ENCODE measurements at regions not wholly inside any gene's neighbourhood (a gene's known extent, or its start where the extent isn't known, plus 50 kb on each side); places are given as distances from the start of the nearest gene placed in this dataset.

- FAIRE-seq (no peak), ATAC-seq (no peak), DNase-seq (no peak)
- no peaks in the 10 kb centered on the region for H3K9me3 ChIP-seq
- no peak overlapping the region for H3K4me3 ChIP-seq
- intact Hi-C loops (cut with DNase I): no loop called here
- peaks cover 12 to 18% (median 12%) of the 10 kb centered on the region in 3 donors for H3K4me1 ChIP-seq
- no peaks in the 10 kb centered on the region for H3K27me3 ChIP-seq
- WGBS, 2 donors: 81 to 93% methylated on average over 1 of the region's 1 CpG
- TF ChIP-seq CTCF (IDR thresholded peaks at IDR 0.05): no peak
- no peak overlapping the region for H3K27ac ChIP-seq
- H3K36me3 ChIP-seq: no peaks in the 10 kb centered on the region
These were observed 472.0 kb upstream of the FZD8 start for GRCh38 chr10:36114141-36114540.

GRCh38 chr10:36111676-36112075 lies 469.6 kb upstream of the FZD8 start:
- intact Hi-C loops (cut with DNase I): no loop called here
- Histone ChIP-seq H3K36me3 (no peaks in the 10 kb centered on the region), H3K9me3 (no peaks in the 10 kb centered on the region), H3K4me1 (peaks cover 12 to 18% (median 12%) of the 10 kb centered on the region in 3 donors), H3K27me3 (no peaks in the 10 kb centered on the region), H3K27ac (no peak overlapping the region), H3K4me3 (no peak overlapping the region)
- DNase-seq (no peak), ATAC-seq (no peak), FAIRE-seq (no peak)
- whole genome bisulfite sequencing, 2 donors: 74% methylated on average over 2 of the region's 2 CpGs
- no peak for TF ChIP-seq CTCF (IDR thresholded peaks at IDR 0.05)

- Histone ChIP-seq H3K27me3 (no peaks in the 10 kb centered on the region), H3K9me3 (no peaks in the 10 kb centered on the region), H3K27ac (peak overlapping the region in 1 of 4 donors; percentile 2), H3K4me3 (no peak overlapping the region), H3K36me3 (no peaks in the 10 kb centered on the region), H3K4me1 (peaks cover 5 to 7% (median 6%) of the 10 kb centered on the region in 3 donors)
- FAIRE-seq: no peak
- no peak for DNase-seq
- ATAC-seq: no peak
- WGBS, 2 donors: 57 to 60% methylated on average over 1 of the region's 1 CpG
- intact Hi-C loops (cut with DNase I): no loop called here
- TF ChIP-seq CTCF (IDR thresholded peaks at IDR 0.05): no peak
These were observed 468.0 kb upstream of the FZD8 start for GRCh38 chr10:36110097-36110496.

GRCh38 chr10:36109399-36110023 lies 467.4 kb upstream of the FZD8 start:
- 45 to 52% methylated on average over 3 of the region's 3 CpGs for WGBS, 2 donors
- H3K27ac ChIP-seq: peak overlapping the region in 1 of 4 donors; percentile 2
- no peak for FAIRE-seq

More at GRCh38 chr10:36109399-36110023, 467.4 kb upstream of the FZD8 start:
- intact Hi-C loops (cut with DNase I): no loop called here
- no peaks in the 10 kb centered on the region for H3K36me3 ChIP-seq
- no peaks in the 10 kb centered on the region for H3K9me3 ChIP-seq
- peak in 1 of 4 donors; percentile 38 for ATAC-seq
- no peak overlapping the region for H3K4me3 ChIP-seq
- peaks cover 0 to 2% (median 1%) of the 10 kb centered on the region in 3 donors for H3K4me1 ChIP-seq
- no peak for TF ChIP-seq CTCF (IDR thresholded peaks at IDR 0.05)
- H3K27me3 ChIP-seq: no peaks in the 10 kb centered on the region
- no peak for DNase-seq
